Kidney epithelial cell (primary cell): ENCODE measurements at regions not wholly inside any gene's neighbourhood (a gene's known extent, or its start where the extent isn't known, plus 50 kb on each side); places are given as distances from the start of the nearest gene placed in this dataset.

Source experiments
- DNase-seq: peaks from one replicate; pipeline ENCODE4 v3.0.0-alpha.2; 2010; ENCODE audit warnings: low read depth
- H3K27me3 ChIP-seq: 2 replicates; pipeline ENCODE4 v1.6.0; 2011; ENCODE audit warnings: low read length; ENCODE audit not compliant: control insufficient read depth, insufficient read depth
- H3K36me3 ChIP-seq: 2 replicates; pipeline ENCODE4 v1.5.1; 2011; ENCODE audit warnings: low read length; ENCODE audit not compliant: control insufficient read depth, insufficient read depth
- H3K4me3 ChIP-seq: 2 replicates; pipeline ENCODE4 v1.5.1; 2011; ENCODE audit warnings: low read depth, mild to moderate bottlenecking, control low read depth, low read length
- TF ChIP-seq, protein P1 (sequence below): IDR thresholded peaks from 2 replicates; pipeline ENCODE4 v1.5.1; 2011; ENCODE audit warnings: mild to moderate bottlenecking, moderate library complexity, low read length, control low read depth, inconsistent platforms; ENCODE audit not compliant: insufficient read depth, poor library complexity, severe bottlenecking

GRCh38 chr15:81819924-81820635 is 225.7 kb downstream of the MEX3B start:
- no peaks in the 10 kb centered on the region for H3K27me3 ChIP-seq
- H3K36me3 ChIP-seq = no peaks in the 10 kb centered on the region
- TF ChIP-seq, protein P1, sequence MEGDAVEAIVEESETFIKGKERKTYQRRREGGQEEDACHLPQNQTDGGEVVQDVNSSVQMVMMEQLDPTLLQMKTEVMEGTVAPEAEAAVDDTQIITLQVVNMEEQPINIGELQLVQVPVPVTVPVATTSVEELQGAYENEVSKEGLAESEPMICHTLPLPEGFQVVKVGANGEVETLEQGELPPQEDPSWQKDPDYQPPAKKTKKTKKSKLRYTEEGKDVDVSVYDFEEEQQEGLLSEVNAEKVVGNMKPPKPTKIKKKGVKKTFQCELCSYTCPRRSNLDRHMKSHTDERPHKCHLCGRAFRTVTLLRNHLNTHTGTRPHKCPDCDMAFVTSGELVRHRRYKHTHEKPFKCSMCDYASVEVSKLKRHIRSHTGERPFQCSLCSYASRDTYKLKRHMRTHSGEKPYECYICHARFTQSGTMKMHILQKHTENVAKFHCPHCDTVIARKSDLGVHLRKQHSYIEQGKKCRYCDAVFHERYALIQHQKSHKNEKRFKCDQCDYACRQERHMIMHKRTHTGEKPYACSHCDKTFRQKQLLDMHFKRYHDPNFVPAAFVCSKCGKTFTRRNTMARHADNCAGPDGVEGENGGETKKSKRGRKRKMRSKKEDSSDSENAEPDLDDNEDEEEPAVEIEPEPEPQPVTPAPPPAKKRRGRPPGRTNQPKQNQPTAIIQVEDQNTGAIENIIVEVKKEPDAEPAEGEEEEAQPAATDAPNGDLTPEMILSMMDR = no peak
- no peak for DNase-seq
- no peak overlapping the region for H3K4me3 ChIP-seq

DNA sequence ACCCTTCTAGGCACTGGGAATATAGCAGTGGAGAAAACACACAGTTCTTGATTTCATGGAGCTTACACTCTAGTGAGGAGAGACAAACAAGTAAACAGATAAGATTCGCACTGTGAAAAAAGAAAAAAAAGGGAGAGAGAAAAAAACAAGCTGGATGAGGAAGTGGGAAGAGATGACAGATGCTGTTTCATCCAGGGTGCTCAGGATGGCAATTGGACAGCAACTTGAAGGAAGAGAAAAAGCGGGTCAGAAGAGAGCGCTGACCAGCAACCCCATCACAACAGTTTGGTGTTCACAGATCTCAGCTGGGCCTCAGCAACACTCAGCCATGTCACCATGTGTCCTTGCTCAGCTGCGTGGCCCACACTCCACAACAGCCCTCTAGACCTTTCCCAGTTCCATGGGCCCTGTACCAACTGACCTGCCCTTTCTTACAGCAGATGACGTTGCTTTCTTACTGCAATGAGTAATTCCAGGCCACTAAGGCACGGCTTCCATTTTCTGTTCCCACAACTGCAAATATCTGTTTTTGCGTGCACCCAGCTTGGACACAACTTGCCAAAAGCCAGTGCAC is 230.8 kb downstream of the MEX3B start:
- Histone ChIP-seq H3K36me3 (no peaks in the 10 kb centered on the region), H3K4me3 (no peak overlapping the region), H3K27me3 (no peaks in the 10 kb centered on the region)
- no peak for DNase-seq
- TF ChIP-seq, protein P1 = no peak

- DNase-seq = no peak
- Histone ChIP-seq H3K36me3 (no peaks in the 10 kb centered on the region), H3K4me3 (no peak overlapping the region), H3K27me3 (no peaks in the 10 kb centered on the region)
- TF ChIP-seq, protein P1 = peak; percentile 21
These were observed 232.6 kb downstream of the MEX3B start for GRCh38 chr15:81813215-81813614.

DNA sequence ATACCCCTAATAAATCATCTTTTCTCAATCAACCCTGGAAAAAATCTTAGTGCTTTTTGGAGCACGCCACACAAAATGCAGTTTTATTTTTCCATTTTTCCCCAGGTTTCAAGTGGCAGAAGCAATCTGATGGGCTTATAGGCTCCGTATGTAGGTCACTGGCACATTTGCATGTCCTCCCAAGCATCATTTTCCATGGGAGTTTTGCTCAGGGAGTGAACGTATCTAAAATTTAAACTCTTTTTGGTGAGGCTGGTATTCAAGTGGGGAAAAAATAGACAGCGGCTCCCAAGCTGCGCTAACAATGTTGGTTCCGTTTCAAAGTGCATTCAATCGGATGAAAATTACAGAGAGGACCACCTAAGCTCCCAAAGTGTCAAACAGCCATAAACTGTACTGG is 233.4 kb downstream of the MEX3B start:
- H3K27me3 ChIP-seq = no peaks in the 10 kb centered on the region
- no peak for DNase-seq
- H3K4me3 ChIP-seq = no peak overlapping the region
- TF ChIP-seq, protein P1 = no peak
- H3K36me3 ChIP-seq = no peaks in the 10 kb centered on the region

- Histone ChIP-seq H3K4me3 (no peak overlapping the region), H3K27me3 (no peaks in the 10 kb centered on the region), H3K36me3 (no peaks in the 10 kb centered on the region)
- TF ChIP-seq, protein P1 = no peak
- no peak for DNase-seq
These were observed 234.1 kb downstream of the MEX3B start for GRCh38 chr15:81811736-81812135.

DNA sequence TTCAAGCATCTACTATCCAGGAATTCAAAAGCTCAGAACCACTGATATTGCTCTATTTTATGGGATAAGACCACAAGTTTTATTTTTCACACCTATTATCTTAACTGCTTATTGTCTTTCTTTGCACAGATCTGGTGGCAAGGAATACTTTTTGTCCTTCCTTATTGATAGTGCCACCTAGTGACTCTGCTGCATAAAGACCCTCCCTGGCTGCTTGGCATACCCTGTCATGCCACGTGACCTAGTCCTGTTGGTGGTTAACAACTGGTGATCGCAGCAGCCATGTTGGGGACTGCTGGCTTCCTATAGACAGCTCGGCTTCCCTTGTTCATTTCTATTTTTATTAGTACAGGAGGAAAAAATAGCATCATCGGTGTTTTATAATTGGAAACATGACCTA is 236.3 kb downstream of the MEX3B start:
- H3K27me3 ChIP-seq = no peaks in the 10 kb centered on the region
- H3K36me3 ChIP-seq = no peaks in the 10 kb centered on the region
- DNase-seq = no peak
- H3K4me3 ChIP-seq = no peak overlapping the region
- TF ChIP-seq, protein P1 = no peak
